Upper lobe of left lung (tissue), 4 donors: ENCODE measurements at regions not wholly inside any gene's neighbourhood (a gene's known extent, or its start where the extent isn't known, plus 50 kb on each side); places are given as distances from the start of the nearest gene placed in this dataset.

ENCODE experiments used
- CTCF ChIP-seq, 6 experiments: fragments of 450-650 bp in 4 of 6; fragments of 200-600 bp in 2 of 6; sonication (generic) in 2 of 6; IDR thresholded peaks; one replicate each; pipeline ENCODE4 v1.5.1; 2016 to 2019; ENCODE audit warnings: antibody characterized with exemption in 6 of 6
- POLR2A ChIP-seq, 4 donors: fragments of 450-650 bp; IDR thresholded peaks; one replicate each; pipeline ENCODE4 v1.5.1; 2016 to 2017; ENCODE audit warnings: antibody characterized with exemption in 4 of 4, mild to moderate bottlenecking in 2 of 4
- POLR2AphosphoS5 ChIP-seq, 2 donors: sonication (generic); formaldehyde crosslinking; IDR thresholded peaks; one replicate each; pipeline ENCODE4 v1.5.1; 2017; ENCODE audit warnings: antibody characterized with exemption in 2 of 2

GRCh38 chr1:112342558-112342957 lies 53.5 kb upstream of the CTTNBP2NL start:
- no peak for TF ChIP-seq CTCF (IDR thresholded peaks at IDR 0.05)
- no peak for TF ChIP-seq POLR2A (IDR thresholded peaks at IDR 0.05)
- TF ChIP-seq POLR2AphosphoS5 (IDR thresholded peaks at IDR 0.05): no peak
